HG02870 (cell line): ENCODE measurements at regions not wholly inside any gene's neighbourhood (a gene's known extent, or its start where the extent isn't known, plus 50 kb on each side); places are given as distances from the start of the nearest gene placed in this dataset.

Source experiments
- ATAC-seq: cut with Tn5 transposase; IDR thresholded peaks from one replicate; pipeline ENCODE4 v1.9.1; 2021; ENCODE audit warnings: mild to moderate bottlenecking, moderate library complexity; ENCODE audit not compliant: unreplicated experiment

GRCh38 chr1:189349607-189350006, 1128.1 kb downstream of the BRINP3 start:
- no peak for ATAC-seq

- no peak for ATAC-seq
These were observed 1126.6 kb downstream of the BRINP3 start for GRCh38 chr1:189350983-189351616.

DNA sequence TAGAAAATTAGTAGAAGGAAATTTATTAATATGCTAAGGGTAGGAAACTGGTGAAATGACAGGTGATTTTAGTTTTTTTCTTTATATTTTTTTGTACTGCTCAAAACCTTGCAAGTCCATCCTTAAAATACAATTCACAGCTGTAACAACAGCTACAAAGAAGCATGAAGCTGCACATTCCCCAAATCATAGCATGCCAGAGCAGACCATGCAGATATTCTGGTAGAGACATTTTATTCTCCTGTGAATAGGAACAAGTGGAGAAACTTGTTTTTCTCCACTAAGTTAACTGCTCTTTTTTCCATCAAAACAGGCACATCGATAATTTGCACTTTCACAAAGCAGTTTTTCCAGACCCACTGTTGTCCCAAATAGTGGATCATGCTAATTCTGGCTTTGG, 1125.7 kb downstream of the BRINP3 start:
- no peak for ATAC-seq

DNA sequence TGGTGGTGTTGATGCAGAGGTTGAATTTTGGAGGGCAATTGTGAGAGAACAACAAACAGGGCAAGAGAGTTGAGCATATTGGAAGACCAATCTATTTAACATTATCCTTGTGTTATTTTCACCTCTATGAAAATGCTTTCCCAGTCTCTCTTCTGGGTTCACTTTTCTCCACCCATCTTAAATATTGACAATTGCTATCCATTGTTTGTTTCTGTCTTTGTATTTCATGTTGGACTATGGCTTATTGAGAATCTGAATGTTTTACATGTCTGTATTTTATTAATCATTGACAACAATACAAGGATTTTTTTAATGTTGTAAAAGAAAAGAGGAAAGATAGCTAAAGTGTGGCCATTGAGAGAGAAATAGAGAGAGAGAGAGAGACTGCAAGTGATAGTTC, 1121.5 kb downstream of the BRINP3 start:
- no peak for ATAC-seq

GRCh38 chr1:189357317-189357716, 1120.3 kb downstream of the BRINP3 start:
- no peak for ATAC-seq

GRCh38 chr1:189369612-189370011, 1108.1 kb downstream of the BRINP3 start:
- no peak for ATAC-seq

GRCh38 chr1:189374816-189375215, 1102.8 kb downstream of the BRINP3 start:
- no peak for ATAC-seq

- no peak for ATAC-seq
These were observed 1072.2 kb downstream of the BRINP3 start for GRCh38 chr1:189405419-189405818.

DNA sequence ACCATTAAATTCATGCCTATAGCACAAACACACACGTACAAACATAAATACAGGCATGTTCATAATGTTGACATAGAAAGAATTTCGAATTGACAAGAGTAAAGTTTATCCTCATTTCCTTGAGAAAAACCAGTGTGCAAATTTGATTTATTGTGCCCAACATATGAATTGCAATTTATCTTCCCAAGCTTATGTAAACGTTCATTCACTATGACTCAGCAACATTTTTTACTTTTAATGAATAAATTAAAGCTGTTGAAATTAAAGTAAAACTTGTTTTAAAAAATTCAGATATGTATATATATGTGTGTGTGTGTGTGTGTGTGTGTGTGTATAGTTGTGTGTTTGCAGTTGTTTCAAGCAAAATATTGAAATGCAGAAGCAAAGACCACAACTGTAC, 1067.9 kb downstream of the BRINP3 start:
- ATAC-seq, result no peak

DNA sequence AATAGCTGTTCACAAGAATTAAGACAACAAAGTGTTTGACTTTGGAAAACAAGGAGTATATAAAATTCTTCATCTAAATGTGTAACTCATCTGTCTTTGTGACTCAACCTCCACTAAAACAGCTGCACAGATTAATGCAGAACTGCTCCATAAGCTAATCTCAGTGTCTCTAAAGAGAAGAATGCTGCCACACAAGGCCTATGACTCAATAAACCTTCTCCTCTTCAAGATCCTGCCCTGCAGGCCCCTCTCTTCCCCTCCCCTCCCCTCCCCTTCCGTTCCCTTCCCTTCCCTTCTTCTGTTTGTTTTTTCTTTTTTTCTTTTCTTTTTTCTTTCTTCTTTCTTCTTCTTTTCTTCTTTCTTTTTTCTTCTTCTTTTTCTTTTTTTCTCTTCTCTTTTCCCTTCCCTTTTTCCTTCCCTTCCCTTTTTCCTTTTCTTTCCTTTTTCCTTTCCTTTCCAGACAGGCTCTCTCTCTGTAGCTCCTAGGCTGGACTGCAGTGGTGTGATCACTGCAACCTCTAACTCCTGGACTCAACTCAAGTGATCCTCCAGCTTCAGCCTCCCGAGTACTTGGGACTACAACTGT, 1052.8 kb downstream of the BRINP3 start:
- no peak for ATAC-seq

GRCh38 chr1:189429610-189430009, 1048.1 kb downstream of the BRINP3 start:
- no peak for ATAC-seq

GRCh38 chr1:189431447-189431846, 1046.2 kb downstream of the BRINP3 start:
- no peak for ATAC-seq

DNA sequence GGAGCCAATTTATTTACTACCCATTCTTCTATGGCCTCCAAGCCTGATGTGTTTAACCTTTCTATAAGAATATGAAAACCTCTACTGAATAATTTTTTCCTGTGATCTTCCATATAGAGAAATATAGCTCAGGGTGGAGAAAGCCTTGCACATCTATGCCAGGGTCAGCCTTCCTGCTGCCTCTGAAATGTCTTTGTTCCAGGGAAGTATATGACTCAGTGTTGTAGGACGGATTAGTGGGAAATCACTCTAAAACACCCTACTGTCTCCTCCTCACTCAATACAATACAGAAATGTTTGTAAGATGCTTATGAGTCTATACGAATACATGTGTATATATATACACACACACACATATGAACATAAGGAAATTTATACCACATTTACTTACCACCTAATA, 1044.9 kb downstream of the BRINP3 start:
- no peak for ATAC-seq

DNA sequence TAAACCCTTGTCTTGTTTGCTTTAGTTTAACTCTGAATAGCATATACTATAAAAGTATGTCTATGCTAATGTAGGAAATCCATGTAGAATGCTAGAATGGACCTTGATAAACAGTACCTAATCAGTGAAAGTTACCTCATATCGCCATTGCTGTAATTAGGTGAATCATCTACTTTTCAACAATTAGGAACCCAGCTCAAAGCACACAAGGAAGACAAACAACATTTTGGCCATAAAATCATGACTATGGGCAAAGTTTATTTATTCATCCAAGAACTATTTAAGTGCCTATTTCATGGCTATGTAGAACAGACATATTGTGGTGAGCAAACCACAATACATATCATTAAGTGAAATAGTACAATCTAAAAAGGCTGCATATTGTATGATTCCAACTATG, 1043.2 kb downstream of the BRINP3 start:
- no peak for ATAC-seq

DNA sequence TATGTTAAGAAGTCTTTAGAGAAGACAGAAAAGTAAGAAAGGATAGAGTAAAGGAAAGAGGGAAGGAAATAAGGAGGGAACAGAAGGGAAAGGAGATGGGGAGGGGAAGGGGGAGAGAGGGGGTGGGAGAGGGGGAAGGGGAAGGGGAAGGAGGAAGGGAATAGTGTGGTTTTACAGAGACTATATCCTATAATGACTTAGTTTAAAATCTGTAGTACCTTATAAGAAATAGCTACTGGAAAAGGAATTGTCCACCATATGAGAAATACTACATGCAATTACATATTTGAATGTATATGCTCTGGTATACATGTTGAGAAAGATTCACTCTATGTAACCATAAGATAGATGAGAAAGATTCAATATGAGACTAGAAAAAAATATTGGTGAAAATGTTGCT, 1042.3 kb downstream of the BRINP3 start:
- no peak for ATAC-seq

- no peak for ATAC-seq
These were observed 1038.9 kb downstream of the BRINP3 start for GRCh38 chr1:189438808-189439207.

GRCh38 chr1:189463166-189463565, 1014.5 kb downstream of the BRINP3 start:
- ATAC-seq, result no peak

- ATAC-seq, result no peak
These were observed 980.9 kb downstream of the BRINP3 start for GRCh38 chr1:189496768-189497167.

DNA sequence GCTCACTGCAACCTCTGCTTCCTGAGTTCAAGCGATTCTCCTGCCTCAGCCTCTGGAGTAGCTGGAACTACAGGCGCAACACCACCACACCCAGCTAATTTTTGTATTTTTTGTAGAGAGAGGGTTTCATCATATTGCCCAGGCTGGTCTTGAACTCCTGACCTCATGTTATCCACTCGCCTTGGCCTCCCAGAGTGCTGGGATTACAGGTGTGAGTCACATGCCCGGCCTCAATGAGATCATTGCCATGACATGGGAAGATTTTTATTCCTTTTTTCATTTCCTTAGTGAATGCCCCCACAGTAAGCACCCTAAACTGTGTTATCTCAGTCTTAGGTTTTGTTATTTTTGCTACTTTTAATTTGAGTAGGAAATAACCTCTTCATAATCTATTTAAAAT, 977.9 kb downstream of the BRINP3 start:
- no peak for ATAC-seq

- no peak for ATAC-seq
These were observed 976.9 kb downstream of the BRINP3 start for GRCh38 chr1:189500778-189501177.

DNA sequence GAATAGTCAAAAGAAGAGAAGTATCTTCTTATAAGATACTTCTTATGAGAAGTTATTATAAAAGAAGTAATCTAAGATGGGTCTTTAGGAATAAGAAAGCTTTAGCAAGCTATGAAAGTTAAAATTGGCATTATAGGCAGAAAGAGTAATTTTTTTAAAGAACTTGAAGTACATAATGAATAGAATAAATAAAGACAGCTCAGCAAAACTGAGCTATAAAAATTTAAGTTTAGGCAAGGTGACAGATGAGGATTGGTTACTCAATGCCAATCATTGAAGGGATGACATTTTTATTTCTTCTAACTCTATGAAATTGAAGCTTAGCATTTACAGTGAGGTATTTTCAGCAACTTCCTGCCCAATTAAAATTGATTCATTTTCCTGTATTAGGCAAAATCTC, 966.8 kb downstream of the BRINP3 start:
- no peak for ATAC-seq

- no peak for ATAC-seq
These were observed 964.6 kb downstream of the BRINP3 start for GRCh38 chr1:189513091-189513490.

DNA sequence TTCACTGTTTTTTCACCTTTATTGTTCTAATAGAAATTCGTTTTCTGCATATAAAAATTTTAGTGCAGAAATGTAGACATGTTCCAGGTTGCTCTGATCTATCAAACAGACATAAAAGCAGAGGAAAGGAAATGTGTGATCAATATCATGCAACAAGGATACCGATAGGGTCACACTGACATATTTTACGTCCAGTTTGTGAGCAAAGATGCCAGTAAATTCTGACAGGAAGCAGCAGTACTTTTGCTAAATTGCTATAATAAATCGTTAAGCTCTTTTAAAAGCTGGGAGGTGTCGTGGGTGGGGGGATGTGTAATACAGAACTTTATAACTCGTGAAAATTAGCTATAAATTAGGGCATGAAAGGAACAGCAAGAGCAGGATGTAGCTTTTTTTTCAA, 955.2 kb downstream of the BRINP3 start:
- no peak for ATAC-seq
